ENCODE measurements at regions not wholly inside any gene's neighbourhood (a gene's known extent, or its start where the extent isn't known, plus 50 kb on each side); places are given as distances from the start of the nearest gene placed in this dataset.

GRCh38 chr6:145469021-145469420 lies 266.3 kb downstream of the EPM2A start:
- Mint-ChIP-seq H3K4me1 (no peaks in the 10 kb centered on the region), H3K4me3 (no peak overlapping the region), H3K9me3 (peaks cover 13% of the 10 kb centered on the region), H3K27me3 (ENCODE audit: low read depth) (no peaks in the 10 kb centered on the region), H3K27ac (no peak overlapping the region), H3K36me3 (ENCODE audit: low read depth) (no peaks in the 10 kb centered on the region)
- no peak for TF ChIP-seq CTCF (IDR thresholded peaks at IDR 0.05; ENCODE audit: unreplicated experiment in 3 of 3)

GRCh38 chr6:145475794-145476396 lies 259.4 kb downstream of the EPM2A start:
- H3K27ac Mint-ChIP-seq: no peak overlapping the region
- H3K27me3 Mint-ChIP-seq (ENCODE audit: low read depth): no peaks in the 10 kb centered on the region
- no peak for TF ChIP-seq CTCF (IDR thresholded peaks at IDR 0.05; ENCODE audit: unreplicated experiment in 3 of 3)
- no peaks in the 10 kb centered on the region for H3K4me1 Mint-ChIP-seq
- H3K9me3 Mint-ChIP-seq: peaks cover 49% of the 10 kb centered on the region
- no peaks in the 10 kb centered on the region for H3K36me3 Mint-ChIP-seq (ENCODE audit: low read depth)
- no peak overlapping the region for H3K4me3 Mint-ChIP-seq

GRCh38 chr6:145480024-145480423 lies 255.3 kb downstream of the EPM2A start:
- Mint-ChIP-seq H3K4me1 (no peaks in the 10 kb centered on the region), H3K4me3 (no peak overlapping the region), H3K27ac (no peak overlapping the region), H3K36me3 (ENCODE audit: low read depth) (no peaks in the 10 kb centered on the region), H3K9me3 (peaks cover 30% of the 10 kb centered on the region), H3K27me3 (ENCODE audit: low read depth) (no peaks in the 10 kb centered on the region)
- TF ChIP-seq CTCF (IDR thresholded peaks at IDR 0.05; ENCODE audit: unreplicated experiment in 3 of 3): no peak

- Mint-ChIP-seq H3K4me3 (no peak overlapping the region), H3K4me1 (no peaks in the 10 kb centered on the region), H3K27me3 (ENCODE audit: low read depth) (no peaks in the 10 kb centered on the region), H3K27ac (no peak overlapping the region), H3K36me3 (ENCODE audit: low read depth) (no peaks in the 10 kb centered on the region), H3K9me3 (peaks cover 8% of the 10 kb centered on the region)
- no peak for TF ChIP-seq CTCF (IDR thresholded peaks at IDR 0.05; ENCODE audit: unreplicated experiment in 3 of 3)
Observed at GRCh38 chr6:145483191-145483996, 251.9 kb downstream of the EPM2A start.

- Mint-ChIP-seq H3K27me3 (ENCODE audit: low read depth) (no peaks in the 10 kb centered on the region), H3K9me3 (no peaks in the 10 kb centered on the region), H3K36me3 (ENCODE audit: low read depth) (no peaks in the 10 kb centered on the region), H3K4me3 (no peak overlapping the region), H3K4me1 (no peaks in the 10 kb centered on the region), H3K27ac (no peak overlapping the region)
- no peak for TF ChIP-seq CTCF (IDR thresholded peaks at IDR 0.05; ENCODE audit: unreplicated experiment in 3 of 3)
Observed at GRCh38 chr6:145485288-145485687, 250.0 kb downstream of the EPM2A start.

GRCh38 chr6:145486306-145486705 lies 249.0 kb downstream of the EPM2A start:
- Mint-ChIP-seq H3K27ac (no peak overlapping the region), H3K4me1 (no peaks in the 10 kb centered on the region), H3K27me3 (ENCODE audit: low read depth) (no peaks in the 10 kb centered on the region), H3K9me3 (no peaks in the 10 kb centered on the region), H3K4me3 (no peak overlapping the region), H3K36me3 (ENCODE audit: low read depth) (no peaks in the 10 kb centered on the region)
- no peak for TF ChIP-seq CTCF (IDR thresholded peaks at IDR 0.05; ENCODE audit: unreplicated experiment in 3 of 3)

All from nephron (organoid).